Body of pancreas (tissue), 4 donors: ENCODE measurements at regions not wholly inside any gene's neighbourhood (a gene's known extent, or its start where the extent isn't known, plus 50 kb on each side); places are given as distances from the start of the nearest gene placed in this dataset.

ENCODE experiments used
- ATAC-seq: fragments of 150-250 bp; one replicate; pipeline ENCODE4 v1.9.1; 2016
- DNase-seq, 4 donors: peaks; one replicate each; pipeline ENCODE4 v3.0.0-alpha.2; 2019
- H3K27ac ChIP-seq, 4 donors: fragments of 200-600 bp; sonication (generic); 1 replicate in 3 of 4; 2 replicates in 1 of 4; pipeline versions ENCODE4 v1.5.1 to v1.6.1; 2016 to 2019; ENCODE audit warnings: mild to moderate bottlenecking in 1 of 4, mixed read lengths in 1 of 4, moderate library complexity in 1 of 4
- H3K27me3 ChIP-seq, 2 donors: fragments of 200-600 bp; sonication (generic); one replicate each; pipeline ENCODE4 v1.6.0; 2016; ENCODE audit warnings: mild to moderate bottlenecking in 1 of 2
- H3K36me3 ChIP-seq, 2 donors: fragments of 200-600 bp; sonication (generic); replicated peaks in 1 of 2; 2 replicates each; pipeline ENCODE4 v1.5.1; 2016; ENCODE audit warnings: low read depth in 2 of 2; ENCODE audit not compliant: insufficient read depth in 1 of 2
- H3K4me1 ChIP-seq: fragments of 200-600 bp; sonication (generic); one replicate; pipeline ENCODE4 v1.6.0; 2016
- H3K4me3 ChIP-seq, 2 donors: fragments of 200-600 bp; sonication (generic); 1 replicate in 1 of 2; 2 replicates in 1 of 2; pipeline ENCODE4 v1.5.1; 2016 to 2019
- H3K9me3 ChIP-seq, 3 donors: fragments of 200-600 bp; sonication (generic); 1 replicate in 2 of 3; 2 replicates in 1 of 3; pipeline ENCODE4 v1.5.1; 2016
- CTCF ChIP-seq, 7 experiments: fragments of 450-650 bp in 4 of 7; fragments of 200-600 bp in 3 of 7; sonication (generic) in 3 of 7; IDR thresholded peaks; one replicate each; pipeline ENCODE4 v1.5.1; 2016 to 2019; ENCODE audit warnings: antibody characterized with exemption in 7 of 7
- POLR2A ChIP-seq, 3 donors: fragments of 450-650 bp; IDR thresholded peaks; one replicate each; pipeline ENCODE4 v1.6.1; 2016; ENCODE audit warnings: antibody characterized with exemption in 3 of 3, mild to moderate bottlenecking in 2 of 3
- WGBS, 2 donors: methylation state at CpG; one replicate each; pipeline ENCODE4 v1.1.5; 2017; 5-methylcytosine and 5-hydroxymethylcytosine counted together
- intact Hi-C: fragments of 100-400 bp; cut with DNase I; formaldehyde crosslinking; loops from one replicate; pipeline ENCODE4 v1.15.1; 2023

GRCh38 chr14:98022541-98023520 is 1225.6 kb downstream of the VRK1 start:
- TF ChIP-seq CTCF (IDR thresholded peaks at IDR 0.05), result no peak
- no peak for TF ChIP-seq POLR2A (IDR thresholded peaks at IDR 0.05)
- WGBS, 2 donors, result 47 to 52% methylated on average over 10 to 11 of the region's 11 CpGs
- no peak for ATAC-seq

GRCh38 chr14:98028162-98028561 is 1231.0 kb downstream of the VRK1 start:
- DNase-seq (no peak), ATAC-seq (no peak)
- Histone ChIP-seq H3K4me1 (no peaks in the 10 kb centered on the region), H3K4me3 (no peak overlapping the region), H3K27me3 (no peaks in the 10 kb centered on the region), H3K9me3 (no peaks in the 10 kb centered on the region), H3K36me3 (no peaks in the 10 kb centered on the region), H3K27ac (no peak overlapping the region)
- TF ChIP-seq CTCF (IDR thresholded peaks at IDR 0.05), result no peak
- TF ChIP-seq POLR2A (IDR thresholded peaks at IDR 0.05), result no peak
- intact Hi-C loops, result no loop called here
- WGBS, 2 donors, result 69 to 78% methylated on average over 6 of the region's 6 CpGs

More at GRCh38 chr14:98022541-98023520, 1225.6 kb downstream of the VRK1 start:
- no peak overlapping the region for H3K27ac ChIP-seq
- no peaks in the 10 kb centered on the region for H3K27me3 ChIP-seq
- intact Hi-C loops, result no loop called here
- no peak overlapping the region for H3K4me3 ChIP-seq
- H3K9me3 ChIP-seq, result no peaks in the 10 kb centered on the region
- H3K36me3 ChIP-seq, result no peaks in the 10 kb centered on the region
- no peaks in the 10 kb centered on the region for H3K4me1 ChIP-seq
- DNase-seq, result no peak

- Histone ChIP-seq H3K27me3 (no peaks in the 10 kb centered on the region), H3K9me3 (no peaks in the 10 kb centered on the region), H3K4me1 (no peaks in the 10 kb centered on the region), H3K27ac (no peak overlapping the region), H3K4me3 (no peak overlapping the region), H3K36me3 (no peaks in the 10 kb centered on the region)
- TF ChIP-seq CTCF (IDR thresholded peaks at IDR 0.05) (no peak), POLR2A (IDR thresholded peaks at IDR 0.05) (no peak)
- intact Hi-C loops, result no loop called here
- 39 to 43% methylated on average over 4 of the region's 4 CpGs for WGBS, 2 donors
- ATAC-seq, result no peak
- DNase-seq, result no peak
Observed at GRCh38 chr14:98035396-98035795, 1236.6 kb downstream of the BCL11B start.

GRCh38 chr14:98037831-98038230 is 1234.2 kb downstream of the BCL11B start:
- no peaks in the 10 kb centered on the region for H3K4me1 ChIP-seq
- intact Hi-C loops, result no loop called here
- no peaks in the 10 kb centered on the region for H3K27me3 ChIP-seq
- H3K27ac ChIP-seq, result no peak overlapping the region
- no peak overlapping the region for H3K4me3 ChIP-seq
- H3K9me3 ChIP-seq, result no peaks in the 10 kb centered on the region
- 64 to 65% methylated on average over 7 of the region's 7 CpGs for WGBS, 2 donors
- DNase-seq (no peak), ATAC-seq (no peak)
- no peak for TF ChIP-seq POLR2A (IDR thresholded peaks at IDR 0.05)
- no peak for TF ChIP-seq CTCF (IDR thresholded peaks at IDR 0.05)
- H3K36me3 ChIP-seq, result no peaks in the 10 kb centered on the region
